Stimulated activated CD4-positive, alpha-beta T cell treated with anti-CD3 and anti-CD28 coated beads, Interleukin-2, amount 100 ng/mL, for 24 hours (primary cell): ENCODE measurements at regions not wholly inside any gene's neighbourhood (a gene's known extent, or its start where the extent isn't known, plus 50 kb on each side); places are given as distances from the start of the nearest gene placed in this dataset.

Experiments
- DNase-seq, 2 donors: peaks; one replicate each; pipeline ENCODE4 v3.0.0-alpha.2; 2020

DNA sequence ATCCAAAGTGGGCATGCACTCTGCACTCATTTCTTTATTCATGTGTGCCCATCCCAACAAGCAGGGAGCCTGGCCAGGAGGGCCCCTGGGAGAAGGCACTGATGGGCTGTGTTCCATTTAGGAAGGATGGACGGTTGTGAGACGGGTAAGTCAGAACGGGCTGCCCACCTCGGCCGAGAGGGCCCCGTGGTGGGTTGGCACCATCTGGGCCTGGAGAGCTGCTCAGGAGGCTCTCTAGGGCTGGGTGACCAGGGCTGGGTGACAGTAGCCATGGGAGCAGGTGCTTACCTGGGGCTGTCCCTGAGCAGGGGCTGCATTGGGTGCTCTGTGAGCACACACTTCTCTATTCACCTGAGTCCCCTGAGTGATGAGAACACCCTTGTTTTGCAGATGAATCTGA, 129.3 kb upstream of the B3GAT1 start:
- DNase-seq = no peak

DNA sequence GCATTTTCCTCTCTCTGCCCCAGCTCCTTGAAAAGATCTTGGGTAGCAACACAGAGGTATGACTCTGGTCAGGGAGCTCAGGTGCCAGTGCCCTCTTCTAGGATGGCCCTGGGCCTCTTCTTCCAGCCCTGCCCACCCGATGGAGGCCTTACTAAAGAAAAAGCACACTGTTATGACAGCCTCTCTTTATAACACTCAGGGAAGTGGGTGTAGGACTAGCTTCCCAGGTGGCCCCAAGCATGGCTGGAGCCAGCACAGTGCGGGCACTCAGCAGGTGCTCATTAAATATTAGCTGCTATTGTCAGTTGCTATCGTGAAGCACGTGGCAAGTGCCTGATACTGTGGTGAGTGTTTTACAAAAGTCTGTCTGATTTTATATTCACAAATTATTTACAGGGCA, 127.2 kb upstream of the B3GAT1 start:
- DNase-seq = no peak

DNA sequence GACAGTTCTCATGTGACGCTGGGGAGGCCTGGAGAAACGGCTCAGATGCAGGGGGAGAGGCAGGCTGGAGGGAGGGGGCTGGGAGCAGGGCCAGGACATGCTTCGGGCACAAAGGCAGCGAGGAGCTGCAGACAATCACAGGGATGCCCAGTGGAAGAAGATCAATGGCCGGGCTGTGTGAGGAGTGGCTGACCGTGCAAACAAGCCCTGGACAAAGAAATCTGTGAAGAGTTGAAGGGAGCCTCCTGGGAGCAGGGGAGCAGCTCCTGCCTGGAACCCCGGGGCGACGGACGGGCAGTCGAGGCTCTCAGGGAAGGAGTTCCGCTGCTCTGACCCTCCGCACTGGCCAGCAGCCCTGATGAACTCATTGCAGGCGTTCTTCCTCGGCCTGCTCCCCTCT, 126.7 kb upstream of the B3GAT1 start:
- DNase-seq = no peak

DNA sequence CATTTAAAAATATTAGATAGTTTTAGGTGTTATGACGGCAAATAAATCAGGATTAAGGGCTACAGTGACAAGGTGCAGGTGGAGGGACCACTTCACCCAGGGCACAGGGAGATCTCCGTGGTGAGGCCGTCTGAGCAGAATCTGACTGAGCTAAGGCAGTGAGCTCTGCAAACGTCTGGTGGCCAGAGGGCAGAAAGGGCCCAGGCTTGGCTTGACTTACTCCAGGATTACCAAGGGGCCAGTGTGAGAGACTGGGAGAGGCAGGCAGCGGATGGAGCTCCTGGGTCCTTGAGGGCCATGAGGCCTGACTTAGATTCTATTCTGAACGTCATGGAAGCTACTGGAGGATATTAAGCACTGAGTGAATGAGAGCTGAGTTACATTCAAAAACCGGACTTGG, 125.9 kb upstream of the B3GAT1 start:
- no peak for DNase-seq

DNA sequence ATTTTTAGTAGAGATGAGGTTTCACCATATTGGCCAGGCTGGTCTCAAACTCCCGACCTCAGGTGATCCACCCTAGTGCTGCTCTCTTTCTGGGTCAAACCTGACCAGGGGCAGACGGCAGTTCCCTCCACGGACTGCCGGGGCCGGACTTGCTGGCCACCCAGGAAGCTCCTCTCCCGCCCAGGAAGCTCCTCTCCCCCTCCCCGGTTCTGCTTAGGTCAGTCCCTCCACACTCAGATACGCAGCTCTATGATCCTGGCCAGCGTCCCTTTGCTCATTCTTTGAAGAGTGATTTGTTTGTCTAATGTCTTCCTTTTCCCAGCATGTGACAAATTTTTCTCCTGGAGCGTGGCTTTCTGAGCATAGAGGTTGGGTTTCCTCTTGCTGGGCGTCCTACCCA, 125.3 kb upstream of the B3GAT1 start:
- no peak for DNase-seq

DNA sequence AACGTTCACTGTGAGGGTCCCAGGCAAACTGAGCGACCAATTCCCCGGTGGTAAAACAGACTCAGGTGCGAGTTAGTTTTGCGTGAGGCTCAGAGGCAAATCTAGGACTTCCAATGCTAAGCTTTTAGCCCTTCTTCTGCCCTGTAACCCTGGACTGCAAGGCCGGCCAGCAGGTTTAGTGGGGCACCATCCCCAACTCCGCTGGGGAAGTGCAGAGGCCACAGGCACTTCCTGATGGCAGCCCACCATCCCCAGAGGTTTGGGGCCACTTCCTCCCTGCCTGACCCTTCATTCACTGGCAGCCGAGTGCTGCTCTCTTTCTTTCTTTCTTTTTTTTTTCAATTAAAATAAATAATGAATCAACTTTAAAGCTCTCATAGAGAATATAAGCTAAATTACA, 124.6 kb upstream of the B3GAT1 start:
- no peak for DNase-seq

DNA sequence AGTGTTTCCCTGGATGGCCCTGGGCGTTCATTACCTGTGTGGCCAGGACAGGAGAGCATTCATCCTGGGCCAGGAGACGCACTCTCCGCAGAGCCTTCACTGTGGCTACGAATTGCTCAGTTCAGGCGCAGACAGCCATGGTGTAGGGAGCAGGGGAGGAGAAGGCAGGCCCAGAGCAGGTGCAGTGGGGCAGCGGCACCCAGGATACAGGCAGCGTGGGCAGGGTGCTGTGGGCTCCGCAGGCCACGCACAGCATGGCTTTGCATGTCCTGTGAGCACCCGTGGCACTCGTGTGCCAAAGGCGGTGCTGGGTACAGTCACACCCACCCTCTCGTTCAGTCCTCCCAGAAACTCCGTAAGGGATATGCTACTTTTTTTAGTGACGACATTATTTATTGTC, 124.2 kb upstream of the B3GAT1 start:
- DNase-seq = no peak

DNA sequence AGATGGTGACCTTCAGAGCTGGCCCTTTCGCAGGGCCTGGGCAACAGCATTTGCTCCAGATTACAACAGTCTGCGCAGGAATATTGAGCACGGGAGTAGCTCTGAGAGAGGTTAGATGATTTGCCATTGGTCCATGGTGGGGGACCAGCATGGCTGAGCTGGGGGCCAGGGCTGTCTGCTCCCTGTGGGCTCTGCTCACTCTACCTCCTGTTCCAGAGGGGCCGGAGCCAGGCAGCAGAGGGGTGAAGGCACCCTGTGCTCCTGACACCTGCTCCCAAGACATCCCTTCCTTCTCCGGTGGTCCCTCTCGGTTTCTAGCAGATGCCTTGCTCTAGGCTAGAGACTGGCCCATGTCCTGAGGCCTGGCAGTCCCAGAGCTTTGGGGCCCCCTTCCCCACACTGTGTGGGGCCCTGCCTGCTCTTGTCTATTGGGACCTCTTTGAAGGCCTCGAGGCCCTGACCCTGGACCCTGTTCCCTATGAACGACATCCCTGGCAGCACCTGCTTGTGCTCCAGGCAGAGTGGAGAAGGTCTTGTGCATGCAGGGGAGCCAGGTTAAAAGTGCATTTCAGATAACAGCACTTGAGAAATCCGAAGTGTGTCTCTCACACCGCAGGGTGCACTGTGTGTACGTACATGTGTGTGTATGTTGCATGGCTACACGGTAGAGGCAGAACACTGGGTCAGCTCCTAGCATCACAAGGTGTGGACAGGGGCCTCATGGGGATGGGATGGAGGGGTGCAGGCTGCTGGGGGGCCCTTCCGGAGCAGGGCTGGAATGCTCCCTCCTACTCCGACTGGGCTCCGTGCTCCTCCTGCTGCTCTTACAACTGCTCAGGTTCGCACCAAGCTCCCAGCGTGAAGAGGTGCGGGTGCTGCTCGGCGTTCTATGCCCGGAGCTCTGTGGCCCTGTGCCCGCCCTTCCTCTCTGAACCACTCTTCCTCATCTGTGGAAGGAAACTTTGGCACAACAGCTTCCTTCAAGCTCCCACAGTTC, 123.3 kb upstream of the B3GAT1 start:
- DNase-seq = no peak

DNA sequence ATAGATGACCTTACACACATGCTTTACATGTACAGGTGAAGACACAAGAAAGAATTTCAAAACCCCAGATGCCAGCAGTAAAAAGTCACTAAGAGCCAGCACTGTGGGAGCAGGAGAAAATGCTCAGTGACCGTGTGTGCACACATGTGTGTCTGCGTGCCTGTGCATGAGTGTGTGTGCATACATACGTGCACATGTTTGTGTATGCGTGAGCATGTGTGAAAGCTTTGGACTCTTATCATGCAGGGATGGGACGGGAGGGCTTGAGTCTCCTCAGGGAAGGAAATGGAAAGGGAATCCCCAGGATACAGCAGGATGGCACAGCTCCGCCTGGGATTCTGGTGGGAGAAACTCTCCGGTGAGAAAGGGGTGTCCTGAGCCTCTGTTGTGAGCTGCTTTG, 121.5 kb upstream of the B3GAT1 start:
- no peak for DNase-seq

DNA sequence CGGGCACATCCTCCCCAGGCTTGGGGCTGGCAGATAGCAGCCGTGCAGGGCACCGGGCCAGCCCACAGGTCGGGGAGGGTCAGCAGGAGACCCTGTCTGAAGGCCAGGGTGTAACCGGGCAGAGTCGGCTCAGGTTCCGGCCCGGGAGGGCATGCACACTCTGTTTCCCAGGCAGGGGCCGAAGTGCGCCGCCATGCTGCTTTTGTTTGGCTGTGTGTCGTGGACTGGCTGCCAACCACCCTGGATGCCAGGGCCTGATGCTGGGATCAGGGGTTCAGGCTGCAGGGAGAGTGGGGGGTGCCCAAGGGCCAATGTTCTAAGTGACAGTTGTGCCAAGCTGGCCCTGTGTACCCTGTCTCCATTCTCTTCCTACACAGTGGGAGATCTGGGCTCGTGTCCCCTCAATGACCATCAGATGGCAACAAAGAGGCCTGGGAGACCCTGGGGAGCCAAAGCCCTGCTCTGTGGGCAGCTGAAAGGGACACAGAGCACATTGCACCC, 120.9 kb upstream of the B3GAT1 start:
- DNase-seq = no peak

DNA sequence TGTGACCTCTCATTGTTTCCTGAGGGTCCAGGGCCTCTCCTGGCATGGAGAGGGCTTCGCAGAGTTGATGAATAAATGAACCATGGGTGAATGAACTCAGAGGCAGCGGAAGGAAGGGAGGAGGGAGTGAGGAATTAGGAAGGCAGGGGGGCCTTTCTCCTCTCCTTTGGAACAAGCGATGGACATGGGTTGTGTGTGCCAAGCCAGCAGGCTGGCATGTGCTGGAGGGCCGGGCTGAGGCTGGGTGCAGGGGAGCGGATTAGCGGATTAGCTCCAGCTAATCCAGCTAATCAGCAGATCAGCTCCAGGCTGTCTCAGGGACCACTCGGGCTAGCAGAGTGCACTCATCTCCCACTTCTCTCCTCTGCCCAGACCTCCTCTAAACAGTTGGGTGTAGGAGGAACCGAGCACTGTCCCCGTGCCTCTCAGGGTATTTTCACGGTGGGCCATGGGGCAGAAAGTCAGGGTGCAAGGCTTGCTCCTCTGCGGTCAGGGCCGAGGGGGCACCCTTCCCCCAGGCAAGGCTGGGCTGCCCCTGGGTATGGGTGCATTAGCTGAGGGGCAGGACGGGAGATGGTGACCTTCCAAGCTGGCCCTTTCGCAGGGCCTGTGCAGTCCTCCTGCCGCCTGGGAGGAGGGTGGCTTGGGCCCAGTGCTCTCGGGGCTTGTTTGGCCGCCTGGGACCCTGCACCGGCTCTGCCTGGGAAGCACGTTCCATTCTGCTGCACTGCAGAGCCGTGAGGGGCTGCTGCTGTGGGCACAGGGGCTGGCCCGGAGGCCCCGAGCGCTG, 120.3 kb upstream of the B3GAT1 start:
- no peak for DNase-seq

DNA sequence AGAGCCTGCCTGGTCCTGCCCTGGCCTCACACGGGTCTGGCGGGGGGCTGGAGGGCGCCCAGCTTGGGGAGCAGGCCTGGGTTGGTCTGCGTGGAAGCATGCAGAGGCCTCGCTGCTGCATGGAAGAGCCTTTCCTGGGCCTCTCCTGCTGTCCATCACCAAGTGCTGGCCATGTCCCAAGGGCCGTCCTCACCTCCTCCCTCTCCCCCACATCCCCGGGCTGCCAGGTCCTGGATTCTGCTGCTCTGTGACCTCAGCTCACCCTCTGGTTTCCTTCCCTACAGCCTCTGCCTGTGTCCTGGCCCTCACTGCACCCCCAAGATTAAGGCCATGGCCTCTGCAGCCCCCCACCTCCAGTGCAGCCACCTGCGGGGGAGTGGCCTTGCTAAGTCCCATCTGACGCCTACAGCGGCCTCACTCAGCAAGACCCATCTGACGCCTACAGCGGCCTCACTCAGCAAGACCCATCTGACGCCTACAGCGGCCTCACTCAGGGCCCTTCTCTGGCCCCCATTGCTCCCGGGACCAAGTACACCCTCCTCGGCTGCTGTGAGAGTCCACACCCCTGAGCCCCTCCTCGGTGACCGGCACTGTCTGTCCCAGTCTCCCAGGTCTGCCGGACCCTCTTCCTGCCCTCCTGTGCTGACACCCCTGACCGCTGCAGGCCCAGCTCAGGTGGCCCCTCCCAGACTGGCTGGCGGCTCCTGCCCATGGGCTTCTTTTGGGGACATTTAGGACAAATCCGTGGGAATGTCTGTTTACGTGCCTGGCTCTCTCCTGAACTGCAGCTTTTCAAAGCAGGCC, 119.5 kb upstream of the B3GAT1 start:
- no peak for DNase-seq

DNA sequence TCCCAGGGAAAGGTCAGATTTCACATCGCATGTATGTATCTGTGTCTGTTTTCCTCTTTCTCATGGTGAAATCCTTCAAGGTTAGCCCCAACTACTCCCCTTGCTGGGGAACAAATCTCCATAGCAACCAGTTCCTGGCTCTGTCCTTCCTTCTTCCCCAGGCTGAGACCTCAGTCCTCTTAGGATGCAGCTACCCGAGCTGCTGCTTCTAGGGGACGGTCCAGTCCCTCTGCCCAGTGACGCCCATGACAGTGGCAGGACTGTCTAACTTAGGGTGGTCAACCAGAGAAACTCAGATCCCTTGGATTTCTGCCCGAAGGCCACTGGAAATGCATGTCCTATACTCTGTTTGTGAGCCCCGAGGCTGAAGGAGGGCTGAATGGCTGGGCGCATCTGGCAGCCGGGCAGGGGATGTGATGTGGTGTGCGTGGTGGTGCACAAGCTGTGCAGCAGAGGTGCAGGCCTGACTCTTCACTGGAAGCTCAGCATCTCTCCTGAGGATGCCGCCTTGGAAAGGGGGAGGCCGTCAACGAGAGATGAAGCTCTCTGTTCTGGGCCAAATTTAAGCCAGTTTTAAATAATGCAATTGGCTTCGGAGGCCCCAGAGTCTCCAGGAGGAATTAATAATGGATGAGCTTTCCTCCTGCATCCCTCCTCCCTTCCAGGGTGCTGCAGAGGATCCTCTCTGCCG, 118.7 kb upstream of the B3GAT1 start:
- no peak for DNase-seq

DNA sequence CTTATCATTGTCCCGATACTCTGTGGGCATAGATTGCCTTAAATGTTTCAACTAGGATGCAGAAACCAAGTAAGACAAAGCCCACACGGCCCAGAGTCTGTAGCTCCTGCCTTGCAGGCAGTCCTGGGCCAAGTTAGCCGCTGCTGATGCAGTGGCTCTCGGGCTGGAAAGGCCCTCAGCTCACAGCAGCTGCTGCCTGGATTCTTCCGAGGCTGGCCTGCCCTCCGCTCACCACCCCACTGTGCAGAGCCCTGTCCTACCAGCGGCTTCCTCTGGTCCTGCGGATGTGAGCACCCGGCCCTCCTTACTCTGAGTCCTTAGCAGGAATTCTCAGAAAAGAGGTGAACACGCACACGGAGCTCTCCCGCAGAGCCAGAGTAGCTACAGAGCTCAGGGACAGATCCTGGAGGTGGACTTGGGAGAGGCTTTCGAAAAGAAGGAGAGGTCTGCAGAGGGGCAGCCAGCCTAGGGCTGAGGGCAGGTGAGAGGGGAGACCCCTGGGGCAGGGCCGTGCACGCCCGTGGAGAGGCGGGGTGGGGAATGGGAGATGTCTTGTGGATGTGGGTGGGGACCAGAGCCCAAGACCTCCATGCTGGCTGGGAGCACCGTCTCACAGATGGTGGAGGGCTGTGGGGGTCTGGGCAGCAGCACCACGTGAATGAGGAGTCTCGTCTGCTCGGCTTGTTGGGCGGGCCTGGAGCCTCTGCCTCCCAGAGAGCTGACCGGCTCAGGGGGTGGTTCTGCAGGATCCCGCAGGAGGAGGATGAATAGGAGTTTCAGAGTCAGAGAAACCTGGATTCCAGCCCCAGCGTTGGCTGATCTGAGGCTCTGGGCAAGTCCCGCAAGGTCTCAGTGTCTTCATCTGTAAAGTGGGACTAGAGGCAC, 117.4 kb upstream of the B3GAT1 start:
- no peak for DNase-seq

DNA sequence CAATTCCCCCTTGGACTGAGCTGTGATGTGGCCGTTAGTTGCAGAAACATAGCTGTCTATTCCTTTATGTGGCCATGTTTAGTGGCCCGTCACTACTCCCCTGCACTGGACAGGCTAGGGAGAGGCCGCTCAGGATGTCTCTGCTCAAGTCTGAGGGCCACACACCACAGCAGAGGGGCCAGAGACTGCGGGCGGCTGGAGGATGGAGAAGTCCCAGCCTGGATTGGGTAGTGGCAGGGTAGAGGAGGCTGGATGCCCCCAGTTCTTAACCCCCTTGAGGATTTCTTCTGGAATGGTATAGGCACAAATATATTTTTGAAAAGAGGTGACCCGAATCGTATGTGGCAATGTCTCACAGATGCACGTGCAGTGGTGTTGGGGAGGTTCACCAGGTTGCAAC, 116.4 kb upstream of the B3GAT1 start:
- no peak for DNase-seq

DNA sequence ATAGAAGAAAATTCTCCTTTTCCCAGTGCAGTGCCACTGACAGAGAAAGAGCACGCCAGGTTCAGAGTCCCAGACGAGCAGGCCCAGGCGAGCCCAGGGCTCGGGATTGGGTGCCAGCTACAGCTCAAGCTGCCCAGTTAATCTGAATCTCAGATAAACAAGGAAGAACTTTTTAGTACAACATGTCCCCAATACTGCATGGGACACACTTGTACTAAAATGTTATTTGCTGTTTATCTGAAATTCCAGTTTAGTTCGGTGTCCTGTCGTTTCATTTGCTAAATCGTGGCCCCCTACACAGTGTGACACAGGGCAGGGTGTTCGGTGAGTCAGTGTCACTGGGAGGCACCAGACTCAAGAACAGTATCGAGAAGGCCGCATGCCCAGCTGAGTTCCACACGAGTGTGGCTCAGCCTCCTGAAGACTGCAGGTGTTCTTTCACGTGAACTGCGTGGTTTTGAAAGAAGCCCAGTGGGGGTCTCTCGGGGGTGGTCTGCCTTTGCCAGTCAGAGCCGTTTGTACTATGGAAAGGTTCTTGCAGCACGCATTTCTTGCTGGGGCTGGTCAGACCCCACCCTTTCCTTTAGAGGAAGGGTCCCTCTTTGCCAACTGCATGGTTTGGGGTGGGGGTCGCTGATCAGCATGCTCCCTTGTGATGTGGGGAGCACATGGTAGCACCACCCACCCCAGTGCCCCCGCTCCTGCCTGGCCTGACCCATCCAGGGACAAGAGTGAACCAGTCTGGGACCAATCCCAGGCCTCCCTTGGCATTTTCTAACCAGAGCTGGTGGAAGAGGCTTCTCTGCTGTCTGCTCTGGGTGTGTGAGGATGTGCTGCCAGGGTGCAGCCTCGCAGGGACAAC, 115.6 kb upstream of the B3GAT1 start:
- no peak for DNase-seq

DNA sequence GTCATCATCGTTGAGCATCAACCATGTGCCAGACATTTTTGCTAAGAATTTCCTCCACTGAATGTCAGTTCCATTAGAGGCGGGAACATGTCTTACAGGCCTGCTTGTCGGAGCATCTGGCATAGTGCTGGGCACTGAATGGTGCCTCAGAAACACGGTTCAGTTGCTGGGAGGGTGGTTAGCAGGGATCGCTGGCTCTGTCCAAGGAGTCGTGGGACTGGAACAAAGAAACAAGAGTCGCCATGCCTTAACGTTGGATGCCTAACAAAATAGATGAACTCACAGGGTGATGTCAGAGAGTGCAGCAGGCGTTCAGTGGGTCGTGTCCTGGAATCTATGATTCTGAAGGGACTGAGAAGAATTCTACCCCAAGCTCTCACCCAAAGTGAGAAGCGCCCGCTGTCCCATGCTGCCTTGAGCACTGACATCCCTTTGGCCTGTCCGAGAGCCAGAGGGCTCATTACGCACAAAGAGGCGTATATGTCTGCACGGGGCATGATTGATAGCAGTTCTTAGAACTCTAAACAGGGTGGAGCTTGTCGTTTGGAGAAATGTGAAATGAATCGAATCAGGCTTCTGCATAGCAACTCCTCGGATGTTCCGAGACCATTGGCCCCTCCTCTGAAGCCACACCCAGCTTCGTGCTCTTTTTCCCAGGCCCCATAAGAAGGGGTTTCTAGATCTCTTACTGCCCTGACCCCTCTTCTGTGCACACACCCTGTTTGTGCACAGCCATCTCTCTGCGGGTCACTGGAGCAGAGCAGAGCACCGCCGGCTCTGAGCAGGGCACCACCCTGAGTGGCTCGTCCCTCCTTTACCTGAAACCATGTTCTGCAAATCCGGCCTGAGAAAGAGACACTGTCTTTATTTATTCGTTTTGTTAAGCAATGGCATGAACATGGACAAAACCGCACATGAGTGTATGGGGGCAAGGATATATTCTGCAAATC, 113.1 kb upstream of the B3GAT1 start:
- DNase-seq = no peak

DNA sequence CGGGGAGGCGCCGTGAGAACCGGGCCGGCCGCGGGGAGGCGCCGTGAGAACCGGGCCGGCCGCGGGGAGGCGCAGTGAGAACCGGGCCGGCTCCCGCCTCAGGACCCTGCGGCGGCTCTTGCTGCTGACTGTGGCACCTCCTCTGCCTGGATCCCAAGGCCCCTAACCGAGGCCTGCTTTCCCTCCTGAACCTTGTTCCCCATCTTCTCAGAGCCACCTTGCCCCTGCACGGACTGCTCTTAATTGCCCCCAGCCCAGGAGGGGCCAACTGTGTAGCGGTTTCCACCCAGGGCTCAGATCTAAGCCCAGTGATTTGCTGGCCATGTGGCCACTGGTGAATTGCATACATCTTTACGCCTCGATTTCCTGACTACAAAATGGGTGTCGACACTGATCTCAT, 112.2 kb upstream of the B3GAT1 start:
- no peak for DNase-seq
